ENCODE measurements at regions not wholly inside any gene's neighbourhood (a gene's known extent, or its start where the extent isn't known, plus 50 kb on each side); places are given as distances from the start of the nearest gene placed in this dataset.

- no peak for DNase-seq
Measured at GRCh38 chr6:167495506-167496401, 170.9 kb downstream of the TTLL2 start.

DNA sequence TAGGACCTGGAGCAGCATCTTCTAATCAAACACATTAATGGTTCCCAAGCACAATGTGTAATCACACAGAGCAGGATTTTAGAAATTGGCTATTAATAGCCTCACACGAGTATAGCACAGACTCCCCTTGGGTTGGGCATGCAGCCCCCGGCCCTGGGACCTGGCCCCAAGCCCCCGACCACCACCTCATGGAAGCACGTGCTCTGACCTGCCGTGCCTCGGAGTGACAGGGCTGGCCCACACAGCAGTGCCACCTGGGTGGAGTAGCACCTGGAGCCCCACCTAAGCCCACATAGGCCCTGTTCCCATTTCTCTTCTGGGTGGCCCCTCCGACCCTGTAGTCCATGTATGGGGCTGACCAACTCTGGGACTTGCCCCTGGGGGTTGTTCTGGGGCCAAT lies 171.8 kb downstream of the TTLL2 start:
- DNase-seq, result no peak

DNA sequence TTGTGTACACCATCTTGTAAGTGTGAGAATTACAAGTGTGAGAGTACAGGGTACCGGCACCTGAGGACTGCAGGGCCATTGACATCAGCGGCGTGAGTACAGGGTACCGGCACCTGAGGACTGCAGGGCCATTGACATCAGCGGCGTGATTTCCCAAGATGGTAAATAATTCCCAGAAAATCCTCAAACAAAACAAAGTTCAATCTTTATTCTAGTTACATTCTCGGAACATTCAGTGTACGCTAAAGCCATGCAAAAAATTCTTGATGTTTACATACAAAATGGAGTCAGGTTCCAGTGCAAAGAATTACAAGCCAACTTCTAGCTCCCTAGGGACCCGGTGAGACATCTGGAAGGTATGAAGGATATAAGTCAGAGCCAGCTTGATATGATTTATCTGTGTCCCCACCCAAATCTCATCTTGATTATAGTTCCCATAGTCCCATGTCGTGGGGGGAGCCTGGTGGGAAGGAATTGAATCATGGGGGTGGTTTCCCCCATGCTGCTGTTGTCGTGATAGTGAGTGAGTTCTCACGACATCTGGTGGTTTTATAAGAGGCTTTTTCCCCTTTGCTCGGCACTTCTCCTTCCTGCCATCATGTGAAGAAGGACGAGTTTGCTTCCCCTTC lies 172.7 kb downstream of the TTLL2 start:
- DNase-seq, result no peak

DNA sequence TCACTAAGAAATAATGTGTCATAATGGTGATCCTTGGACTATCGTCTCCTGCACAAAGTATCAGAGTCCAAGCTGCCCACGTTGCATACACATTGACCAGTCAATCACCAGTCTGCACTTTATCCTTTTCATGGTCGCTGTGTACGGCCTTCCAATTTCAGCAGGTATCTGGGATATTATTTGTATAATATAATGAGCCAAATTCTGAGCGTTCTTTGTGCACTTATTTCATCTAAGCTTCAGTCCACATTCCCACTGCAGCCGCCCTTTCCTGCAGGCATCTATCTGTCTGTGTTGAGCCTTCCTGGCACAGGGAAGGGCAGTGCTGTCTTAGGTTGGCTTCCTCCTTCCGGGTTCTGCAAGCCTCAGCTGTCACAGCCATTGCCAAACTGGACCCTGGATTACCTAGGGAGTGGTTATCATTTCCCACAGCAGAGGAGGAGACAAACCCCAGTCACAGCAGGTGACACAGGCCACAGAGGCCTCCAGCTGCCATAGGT lies 174.3 kb downstream of the TTLL2 start:
- DNase-seq, result no peak

GRCh38 chr6:167500961-167501360 lies 176.1 kb downstream of the TTLL2 start:
- DNase-seq, result no peak

DNA sequence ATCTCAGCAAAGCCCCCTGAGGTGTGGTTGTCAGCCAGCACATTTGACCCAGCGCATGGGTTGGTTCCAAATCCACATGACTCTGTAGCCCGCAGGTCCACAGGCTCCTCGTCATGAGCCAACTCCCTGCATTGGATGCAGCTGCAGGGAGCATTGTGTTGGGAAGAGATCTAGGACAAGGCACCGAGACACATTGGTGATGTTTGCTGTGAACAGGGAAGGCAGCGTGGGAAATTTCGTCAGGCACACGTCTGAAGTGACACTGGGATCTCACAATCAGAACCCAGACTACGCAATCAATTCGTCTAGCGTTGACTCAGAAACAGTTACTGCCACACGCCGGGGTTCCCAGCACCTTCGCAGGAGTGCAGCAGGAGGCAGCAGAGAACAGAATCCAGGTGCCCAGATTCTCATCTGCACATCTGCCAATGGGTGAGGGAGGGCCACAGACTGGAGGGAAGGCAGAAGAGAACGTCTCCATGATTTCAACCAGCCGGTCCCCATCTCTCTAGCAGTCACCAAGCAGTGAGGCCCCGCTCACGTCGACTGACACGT lies 177.0 kb downstream of the TTLL2 start:
- no peak for DNase-seq

- no peak for DNase-seq
Measured at GRCh38 chr6:167502471-167502870, 177.6 kb downstream of the TTLL2 start.

- DNase-seq, result no peak
Measured at GRCh38 chr6:167504385-167504961, 179.6 kb downstream of the TTLL2 start.

GRCh38 chr6:167505199-167505598 lies 180.3 kb downstream of the TTLL2 start:
- DNase-seq, result no peak

GRCh38 chr6:167505782-167506181 lies 180.9 kb downstream of the TTLL2 start:
- DNase-seq, result no peak

DNA sequence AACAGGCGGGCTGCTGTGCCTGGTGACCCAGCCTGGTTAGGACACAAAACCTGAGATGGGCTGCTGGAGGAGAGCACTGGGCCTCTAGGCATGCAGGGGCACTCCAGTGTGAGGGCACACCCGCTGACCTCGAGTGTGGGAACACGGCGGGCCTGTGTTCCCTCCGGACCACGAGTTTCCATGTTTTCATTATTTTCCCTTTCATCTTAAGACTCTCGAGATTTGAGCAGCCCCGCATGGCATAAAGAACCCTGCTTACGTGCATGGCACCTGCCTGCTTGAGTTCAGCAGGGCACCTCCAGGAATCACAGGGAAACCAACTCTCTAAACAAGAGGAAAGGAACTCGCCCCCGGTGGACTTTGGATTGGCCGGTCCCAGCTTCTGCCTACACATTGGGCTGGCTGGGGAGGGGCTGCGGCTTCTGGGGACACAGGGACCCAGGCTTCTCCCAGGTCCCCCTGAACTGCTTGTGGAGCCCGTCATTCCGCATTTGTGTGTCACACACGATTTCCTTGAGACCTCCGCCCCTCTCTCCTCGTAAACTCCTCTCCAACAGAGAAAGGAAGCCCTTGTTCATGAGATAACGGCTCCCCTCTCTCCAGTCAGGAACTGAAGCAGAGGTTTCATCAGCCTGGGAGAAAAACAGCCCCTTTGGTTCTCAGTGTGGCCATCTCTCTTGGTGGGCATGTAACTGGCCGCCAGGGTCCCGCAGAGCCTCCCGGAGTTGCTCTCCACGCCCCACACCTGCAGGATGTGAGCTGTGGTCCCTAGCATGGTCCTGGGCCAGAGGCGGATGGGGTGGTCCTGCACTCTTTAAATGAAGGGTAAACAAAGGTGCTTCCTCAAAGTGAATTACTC lies 181.8 kb downstream of the TTLL2 start:
- no peak for DNase-seq

DNA sequence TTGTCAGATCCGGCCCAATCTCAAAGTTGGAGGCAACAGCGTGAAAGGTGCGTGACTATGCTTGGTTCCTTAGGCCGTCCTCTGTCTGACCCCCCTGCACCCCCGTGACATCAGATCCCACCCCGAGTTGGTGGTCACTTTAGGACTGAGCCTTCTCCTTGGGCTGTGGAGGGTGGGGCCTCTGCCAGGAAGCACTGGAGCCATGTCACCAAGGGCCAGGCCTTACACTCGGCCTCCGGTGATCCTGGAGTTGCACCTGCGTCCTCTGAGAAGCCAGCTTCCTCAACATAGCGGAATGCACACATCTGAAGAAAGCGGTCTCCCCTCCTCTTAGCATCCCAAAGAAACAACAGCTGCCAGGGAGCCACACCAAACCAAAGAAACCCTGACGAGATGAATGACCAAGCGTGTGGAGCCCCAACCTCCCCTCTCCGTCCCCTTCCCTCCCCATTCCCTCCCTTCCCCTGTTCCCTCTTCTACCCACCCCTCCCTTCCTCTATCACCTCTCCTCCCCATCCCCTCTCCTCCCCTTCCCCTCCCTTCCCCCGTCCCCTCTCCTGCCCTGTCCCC lies 182.6 kb downstream of the TTLL2 start:
- no peak for DNase-seq

- DNase-seq, result no peak
Measured at GRCh38 chr6:167508919-167509852, 184.3 kb downstream of the TTLL2 start.

DNA sequence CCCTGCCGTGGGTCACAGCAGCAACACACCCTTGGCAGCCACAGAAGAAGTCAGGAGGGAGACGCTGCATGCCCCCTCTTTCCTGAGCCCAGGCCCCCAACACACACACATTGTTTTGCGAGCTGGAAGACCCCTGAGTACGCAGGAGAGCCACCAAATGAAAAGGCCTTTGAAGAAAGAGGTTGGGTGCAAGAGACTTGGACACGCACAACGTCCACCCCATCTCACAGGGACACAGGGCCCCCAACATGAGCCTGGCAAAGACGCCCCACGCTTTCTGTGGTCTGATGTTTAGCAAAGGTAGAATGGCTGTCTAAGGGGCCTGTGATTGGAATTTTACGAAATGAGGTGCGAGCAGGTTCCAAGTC lies 185.0 kb downstream of the TTLL2 start:
- no peak for DNase-seq

DNA sequence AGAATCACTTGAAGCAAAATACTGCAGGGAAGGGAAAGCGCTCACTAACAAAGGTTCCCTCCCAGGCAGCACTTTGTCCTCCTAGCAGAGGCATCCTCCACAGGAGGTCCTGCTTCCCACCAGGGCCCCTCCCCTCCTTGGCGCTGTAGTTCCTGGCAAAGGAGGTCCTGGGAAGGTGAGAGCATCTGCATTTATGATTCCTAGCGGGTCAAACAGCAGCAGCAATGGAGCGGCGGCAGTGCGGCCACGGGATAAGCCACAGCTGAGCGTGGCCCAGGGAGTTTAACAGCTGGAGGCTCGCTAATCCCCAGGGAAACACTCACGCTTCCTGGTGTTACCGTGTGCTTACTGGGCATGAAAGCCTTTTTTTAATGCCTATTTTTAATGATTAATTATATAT lies 185.8 kb downstream of the TTLL2 start:
- DNase-seq, result no peak

DNA sequence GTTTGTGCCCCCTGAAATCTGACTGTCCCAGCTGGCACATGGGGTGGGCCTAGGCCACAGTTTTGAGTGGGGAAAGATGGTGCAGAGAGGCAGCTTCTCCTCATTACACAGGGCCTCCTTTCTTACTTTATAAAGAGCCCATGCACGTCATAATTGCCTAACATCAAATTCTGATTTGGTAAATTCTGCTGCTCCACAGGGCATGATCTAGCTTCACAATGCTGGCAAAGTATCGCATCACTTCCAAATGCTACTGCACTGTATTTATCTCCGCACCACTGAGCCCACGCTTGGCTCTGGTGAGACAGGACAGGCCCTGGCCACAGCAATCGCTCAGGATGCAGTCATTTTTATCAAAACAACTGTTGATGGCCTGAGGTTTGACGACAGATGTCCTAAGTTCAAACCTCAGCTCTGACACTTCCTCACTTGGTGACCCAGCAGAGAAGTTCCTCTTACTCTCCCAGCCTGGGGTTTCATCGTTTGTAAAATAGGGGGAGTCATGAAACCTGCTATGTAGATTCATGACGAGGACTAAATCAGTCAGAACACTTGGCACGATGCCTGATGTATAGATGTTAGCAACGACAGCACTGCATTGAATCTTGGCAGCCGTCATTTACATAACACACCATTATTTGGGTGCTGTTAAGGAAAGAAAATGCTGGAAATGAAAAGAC lies 187.9 kb downstream of the TTLL2 start:
- no peak for DNase-seq

DNA sequence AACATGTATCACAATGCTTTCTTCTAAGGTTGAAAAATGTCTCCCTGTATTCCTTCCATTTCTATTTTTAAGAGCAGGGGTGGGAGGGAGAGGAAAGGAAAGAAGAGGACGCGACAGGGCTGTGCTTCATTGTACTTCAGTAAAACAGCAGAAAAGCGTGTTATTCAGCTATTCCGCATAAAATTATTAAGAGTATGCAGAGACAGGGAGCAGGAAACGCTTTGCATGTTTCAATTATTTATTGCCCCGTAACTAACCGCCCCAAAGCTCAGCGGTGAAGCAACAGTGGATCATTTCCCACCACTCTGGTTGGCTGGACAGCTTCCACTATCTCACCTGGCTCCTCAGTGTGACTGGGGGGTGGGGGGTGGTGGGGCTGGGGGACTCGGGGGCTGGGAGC lies 188.9 kb downstream of the TTLL2 start:
- DNase-seq, result no peak

GRCh38 chr6:167514524-167514923 lies 189.6 kb downstream of the TTLL2 start:
- DNase-seq, result no peak

- DNase-seq, result no peak
Measured at GRCh38 chr6:167515873-167516507, 191.1 kb downstream of the TTLL2 start.
